Loucy (cell line): ENCODE measurements at regions not wholly inside any gene's neighbourhood (a gene's known extent, or its start where the extent isn't known, plus 50 kb on each side); places are given as distances from the start of the nearest gene placed in this dataset.

ENCODE experiments used
- H2AFZ ChIP-seq: fragments of 200-600 bp; sonication (generic); 2 replicates; pipeline ENCODE4 v1.6.0; 2016; ENCODE audit warnings: antibody characterized with exemption, mild to moderate bottlenecking, low read length, moderate library complexity
- H3F3A ChIP-seq: fragments of 200-600 bp; 2 replicates; pipeline ENCODE4 v1.6.0; 2016; ENCODE audit warnings: antibody characterized with exemption, low read depth, mild to moderate bottlenecking
- H3K27me3 ChIP-seq: fragments of 200-600 bp; sonication (generic); 2 replicates; pipeline ENCODE4 v1.6.1; 2014; ENCODE audit warnings: low read length, mild to moderate bottlenecking; ENCODE audit not compliant: insufficient read depth, poor library complexity, severe bottlenecking
- H3K36me3 ChIP-seq: fragments of 200-600 bp; sonication (generic); 2 replicates; pipeline ENCODE4 v1.6.1; 2016; ENCODE audit warnings: low read length; ENCODE audit not compliant: insufficient read depth
- H3K4me1 ChIP-seq: fragments of 200-600 bp; sonication (generic); 2 replicates; pipeline ENCODE4 v1.5.1; 2014; ENCODE audit warnings: low read length, mild to moderate bottlenecking; ENCODE audit not compliant: insufficient read depth, poor library complexity, severe bottlenecking
- H3K4me2 ChIP-seq: fragments of 200-600 bp; sonication (generic); 2 replicates; pipeline ENCODE4 v1.6.0; 2014; ENCODE audit warnings: antibody characterized with exemption, low read length, low read depth, mild to moderate bottlenecking; ENCODE audit not compliant: poor library complexity, severe bottlenecking
- H3K4me3 ChIP-seq: fragments of 200-600 bp; sonication (generic); 2 replicates; pipeline ENCODE4 v1.5.1; 2014; ENCODE audit warnings: low read length, mild to moderate bottlenecking, mixed read lengths; ENCODE audit not compliant: poor library complexity, severe bottlenecking
- H3K79me2 ChIP-seq: fragments of 200-600 bp; sonication (generic); 2 replicates; pipeline ENCODE4 v1.6.1; 2014; ENCODE audit warnings: low read length; ENCODE audit not compliant: insufficient read depth
- H3K9ac ChIP-seq: fragments of 200-600 bp; sonication (generic); 2 replicates; pipeline ENCODE4 v1.6.0; 2014; ENCODE audit warnings: mild to moderate bottlenecking, low read depth, low read length, moderate library complexity; ENCODE audit not compliant: poor library complexity, severe bottlenecking
- H3K9me2 ChIP-seq: fragments of 200-600 bp; sonication (generic); replicated peaks from 2 replicates; pipeline ENCODE4 v1.6.1; 2016; ENCODE audit warnings: low read depth, low read length, mixed read lengths
- H3K9me3 ChIP-seq: fragments of 200-600 bp; sonication (generic); 2 replicates; pipeline ENCODE4 v1.6.1; 2014; ENCODE audit warnings: mild to moderate bottlenecking, antibody characterized with exemption, low read length, low read depth; ENCODE audit not compliant: insufficient read depth
- H4K20me1 ChIP-seq: fragments of 200-600 bp; sonication (generic); 2 replicates; pipeline ENCODE4 v1.6.0; 2014; ENCODE audit warnings: antibody characterized with exemption, low read length, mild to moderate bottlenecking; ENCODE audit not compliant: insufficient read depth, poor library complexity, severe bottlenecking
- EZH2phosphoT487 ChIP-seq: fragments of 200-600 bp; IDR thresholded peaks from 2 replicates; pipeline ENCODE4 v1.6.1; 2018; ENCODE audit warnings: antibody characterized with exemption, mild to moderate bottlenecking, moderate library complexity, borderline replicate concordance
- TF ChIP-seq, protein P1 (sequence below): fragments of 200-600 bp; sonication (generic); conservative IDR thresholded peaks from 2 replicates; pipeline ENCODE4 v1.5.1; 2014; ENCODE audit warnings: mild to moderate bottlenecking, antibody characterized with exemption, low read length

DNA sequence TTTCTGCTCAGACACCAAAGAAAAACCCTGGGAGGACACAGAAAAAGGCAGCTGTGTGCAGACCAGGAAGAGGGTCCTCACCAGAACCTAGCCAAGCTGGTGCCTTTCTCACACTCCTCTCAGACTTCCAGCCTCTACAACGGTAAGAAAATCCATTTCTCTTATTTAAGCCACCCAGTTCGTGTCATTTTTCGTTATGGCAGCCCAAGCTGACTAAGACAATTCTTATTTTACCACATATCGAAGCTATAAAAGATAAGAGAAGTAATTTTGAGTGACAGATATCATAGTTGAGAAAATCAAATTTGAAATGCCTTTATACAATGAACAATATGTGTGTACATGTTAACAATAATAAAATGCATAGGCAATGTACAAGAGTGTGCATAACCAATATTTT lies 219.5 kb downstream of the CBLN2 start:
- no peaks in the 10 kb centered on the region for H3K9me3 ChIP-seq

DNA sequence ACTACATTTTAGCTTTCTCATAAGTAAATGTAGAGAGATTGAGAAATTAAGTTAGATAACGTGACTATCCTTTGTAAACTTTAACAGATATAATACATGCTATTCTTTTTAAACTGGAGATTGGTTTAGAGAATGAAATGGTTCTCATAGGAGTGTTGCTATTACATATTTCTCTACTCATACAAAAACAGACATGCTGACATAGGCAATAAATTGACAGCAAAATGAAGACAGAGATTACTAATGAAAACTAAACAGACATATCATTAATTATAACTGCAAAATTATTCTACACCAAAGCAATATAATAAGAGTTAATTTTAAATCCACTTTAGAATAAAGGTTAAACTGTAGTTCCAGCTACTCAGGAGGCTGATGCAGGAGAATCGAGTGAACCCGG lies 227.6 kb downstream of the CBLN2 start:
- H3K4me3 ChIP-seq, result no peak overlapping the region
- H2AFZ ChIP-seq, result no peak overlapping the region
- no peak overlapping the region for H3K4me2 ChIP-seq
- no peaks in the 10 kb centered on the region for H3K9me3 ChIP-seq
- no peaks in the 10 kb centered on the region for H4K20me1 ChIP-seq
- H3K36me3 ChIP-seq, result no peaks in the 10 kb centered on the region
- H3F3A ChIP-seq, result no peaks in the 10 kb centered on the region
- H3K9me2 ChIP-seq, result no peaks in the 10 kb centered on the region
- H3K9ac ChIP-seq, result no peak overlapping the region
- H3K27me3 ChIP-seq, result no peaks in the 10 kb centered on the region
- no peaks in the 10 kb centered on the region for H3K79me2 ChIP-seq
- TF ChIP-seq EZH2phosphoT487, result no peak
- TF ChIP-seq, protein P1, sequence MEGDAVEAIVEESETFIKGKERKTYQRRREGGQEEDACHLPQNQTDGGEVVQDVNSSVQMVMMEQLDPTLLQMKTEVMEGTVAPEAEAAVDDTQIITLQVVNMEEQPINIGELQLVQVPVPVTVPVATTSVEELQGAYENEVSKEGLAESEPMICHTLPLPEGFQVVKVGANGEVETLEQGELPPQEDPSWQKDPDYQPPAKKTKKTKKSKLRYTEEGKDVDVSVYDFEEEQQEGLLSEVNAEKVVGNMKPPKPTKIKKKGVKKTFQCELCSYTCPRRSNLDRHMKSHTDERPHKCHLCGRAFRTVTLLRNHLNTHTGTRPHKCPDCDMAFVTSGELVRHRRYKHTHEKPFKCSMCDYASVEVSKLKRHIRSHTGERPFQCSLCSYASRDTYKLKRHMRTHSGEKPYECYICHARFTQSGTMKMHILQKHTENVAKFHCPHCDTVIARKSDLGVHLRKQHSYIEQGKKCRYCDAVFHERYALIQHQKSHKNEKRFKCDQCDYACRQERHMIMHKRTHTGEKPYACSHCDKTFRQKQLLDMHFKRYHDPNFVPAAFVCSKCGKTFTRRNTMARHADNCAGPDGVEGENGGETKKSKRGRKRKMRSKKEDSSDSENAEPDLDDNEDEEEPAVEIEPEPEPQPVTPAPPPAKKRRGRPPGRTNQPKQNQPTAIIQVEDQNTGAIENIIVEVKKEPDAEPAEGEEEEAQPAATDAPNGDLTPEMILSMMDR, result no peak
- H3K4me1 ChIP-seq, result no peaks in the 10 kb centered on the region

More for the DNA sequence above, 219.5 kb downstream of the CBLN2 start:
- H2AFZ ChIP-seq, result no peak overlapping the region
- H3F3A ChIP-seq, result no peaks in the 10 kb centered on the region
- no peaks in the 10 kb centered on the region for H3K4me1 ChIP-seq
- no peaks in the 10 kb centered on the region for H3K27me3 ChIP-seq
- H3K4me3 ChIP-seq, result no peak overlapping the region
- no peak overlapping the region for H3K4me2 ChIP-seq
- no peaks in the 10 kb centered on the region for H3K79me2 ChIP-seq
- H3K9ac ChIP-seq, result no peak overlapping the region
- no peaks in the 10 kb centered on the region for H4K20me1 ChIP-seq
- no peaks in the 10 kb centered on the region for H3K36me3 ChIP-seq
- no peaks in the 10 kb centered on the region for H3K9me2 ChIP-seq
- no peak for TF ChIP-seq EZH2phosphoT487
- TF ChIP-seq, protein P1, result no peak

DNA sequence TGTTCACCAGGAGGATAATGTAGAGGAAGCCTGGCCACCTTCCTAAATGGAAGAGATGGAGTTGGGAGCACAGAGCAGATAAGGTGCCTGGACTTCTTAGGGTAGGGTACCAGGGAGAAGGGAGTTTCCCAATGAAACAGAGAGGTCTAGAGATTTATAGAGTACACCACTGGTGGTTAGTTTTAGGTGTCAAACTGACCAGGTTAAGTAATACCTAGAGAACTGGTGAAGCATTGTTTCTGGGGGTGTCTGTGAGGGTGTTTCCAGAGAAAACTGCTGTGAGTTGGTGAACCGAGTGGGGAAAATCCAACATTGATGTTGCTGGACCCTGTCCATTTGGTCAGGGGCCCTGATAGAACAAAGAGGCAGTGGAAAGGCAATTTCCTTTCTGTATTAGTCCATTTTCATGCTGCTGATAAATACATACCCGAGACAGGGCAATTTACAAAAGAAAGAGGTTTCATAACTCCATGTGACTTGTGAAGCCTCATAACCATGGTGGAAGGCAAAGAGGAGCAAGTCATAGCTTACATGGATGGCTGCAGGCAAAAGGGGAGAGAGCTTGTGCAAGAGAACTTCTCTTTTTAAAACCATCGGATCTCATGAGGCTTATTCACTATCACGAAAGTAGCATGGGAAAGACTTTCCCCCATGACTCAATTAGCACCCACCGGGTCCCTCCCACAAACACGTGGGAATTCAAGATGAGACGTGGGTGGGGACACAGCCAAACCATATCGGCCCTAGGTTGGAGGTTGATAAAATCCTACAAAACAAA lies 260.8 kb downstream of the CBLN2 start:
- no peak overlapping the region for H3K9ac ChIP-seq
- TF ChIP-seq EZH2phosphoT487, result no peak
- no peak overlapping the region for H2AFZ ChIP-seq
- no peak overlapping the region for H3K4me2 ChIP-seq
- H4K20me1 ChIP-seq, result no peaks in the 10 kb centered on the region
- H3F3A ChIP-seq, result no peaks in the 10 kb centered on the region
- H3K79me2 ChIP-seq, result no peaks in the 10 kb centered on the region
- H3K36me3 ChIP-seq, result no peaks in the 10 kb centered on the region
- no peak overlapping the region for H3K4me3 ChIP-seq
- no peaks in the 10 kb centered on the region for H3K4me1 ChIP-seq
- H3K9me3 ChIP-seq, result no peaks in the 10 kb centered on the region
- H3K9me2 ChIP-seq, result no peaks in the 10 kb centered on the region
- H3K27me3 ChIP-seq, result no peaks in the 10 kb centered on the region

DNA sequence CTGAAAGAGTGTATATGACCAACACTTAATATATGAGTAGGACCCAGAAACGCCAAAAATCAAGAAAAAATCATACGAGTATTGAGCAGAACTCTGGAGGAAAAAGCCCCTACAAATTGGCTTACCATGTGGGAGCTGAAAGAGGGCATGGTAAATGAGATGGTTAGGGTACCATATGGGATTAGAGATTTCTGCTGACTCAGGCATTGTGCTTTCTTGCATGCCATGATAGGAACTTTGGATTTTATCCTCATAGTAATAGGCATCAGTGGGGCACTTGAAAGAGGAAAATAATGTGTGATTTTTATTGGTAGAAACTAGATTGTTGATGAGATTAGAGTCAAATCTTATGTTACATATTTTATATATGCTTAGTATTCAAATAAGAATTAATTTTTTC lies 271.1 kb downstream of the CBLN2 start:
- Histone ChIP-seq H3K4me2 (no peak overlapping the region), H4K20me1 (no peaks in the 10 kb centered on the region), H3K36me3 (no peaks in the 10 kb centered on the region), H3K27me3 (no peaks in the 10 kb centered on the region), H3K9me2 (no peaks in the 10 kb centered on the region), H3K79me2 (no peaks in the 10 kb centered on the region), H3K4me3 (no peak overlapping the region), H3K9ac (no peak overlapping the region), H3F3A (no peaks in the 10 kb centered on the region), H3K4me1 (no peaks in the 10 kb centered on the region), H2AFZ (no peak overlapping the region), H3K9me3 (no peaks in the 10 kb centered on the region)
- TF ChIP-seq, protein P1, result no peak
- TF ChIP-seq EZH2phosphoT487, result no peak
